HG02798 (cell line): ENCODE measurements at regions not wholly inside any gene's neighbourhood (a gene's known extent, or its start where the extent isn't known, plus 50 kb on each side); places are given as distances from the start of the nearest gene placed in this dataset.

Experiments used
- ATAC-seq: cut with Tn5 transposase; IDR thresholded peaks from one replicate; pipeline ENCODE4 v1.9.1; 2021; ENCODE audit warnings: mild to moderate bottlenecking; ENCODE audit not compliant: unreplicated experiment, poor library complexity

DNA sequence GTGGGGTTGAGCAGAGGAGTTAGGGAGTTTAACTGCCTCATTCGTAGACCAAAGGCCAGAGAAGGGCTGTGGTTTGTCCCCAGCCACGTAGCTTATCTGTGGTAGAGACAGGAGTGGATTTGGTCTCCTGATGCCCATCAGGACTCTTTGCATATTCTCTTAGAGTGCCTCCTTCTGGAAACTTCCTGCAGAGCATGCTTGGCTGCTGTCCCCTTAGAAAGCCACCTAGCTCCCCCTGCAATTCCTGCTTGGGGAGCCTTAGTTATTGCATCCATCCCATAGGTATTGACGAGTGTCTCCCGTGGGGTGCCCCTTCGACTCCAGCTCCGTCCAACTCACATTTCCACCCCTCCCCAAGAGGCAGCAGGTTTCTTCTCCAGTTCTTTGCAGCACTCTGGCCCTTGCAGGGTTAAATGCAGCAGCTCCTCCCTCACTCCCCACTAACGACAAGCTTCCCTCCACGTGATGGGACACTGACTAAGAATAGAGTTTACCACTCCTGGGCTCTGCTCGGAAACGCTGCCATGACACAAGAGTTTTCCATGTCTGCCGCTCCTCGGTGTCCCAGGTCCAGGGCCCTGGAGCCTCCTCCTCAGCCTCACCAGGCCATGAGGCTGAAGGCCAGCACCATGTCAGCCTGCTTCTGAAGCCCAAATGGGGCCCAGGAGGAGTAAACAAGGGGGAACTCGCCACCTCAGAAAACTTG is 147.8 kb upstream of the UNC5B start:
- no peak for ATAC-seq

DNA sequence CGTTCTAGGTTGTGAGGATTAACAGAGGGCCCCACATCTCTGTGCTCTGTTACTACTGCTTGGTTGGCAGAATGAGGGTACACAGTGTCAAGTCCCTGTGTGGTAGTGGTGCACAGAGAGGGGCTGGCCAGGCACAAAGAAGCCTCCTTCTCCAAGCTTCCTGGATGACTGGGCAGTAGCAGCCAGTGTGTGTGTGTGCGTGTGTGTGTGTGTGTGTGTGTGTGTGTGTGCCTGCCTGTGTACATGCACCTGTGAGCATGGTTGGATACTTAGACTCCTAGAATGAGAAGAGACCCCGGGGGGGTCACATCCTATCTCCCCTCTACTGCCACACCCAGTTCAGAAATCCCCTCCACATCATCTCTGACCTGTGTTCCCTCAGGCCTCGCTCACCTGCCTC is 146.7 kb upstream of the UNC5B start:
- ATAC-seq: no peak

DNA sequence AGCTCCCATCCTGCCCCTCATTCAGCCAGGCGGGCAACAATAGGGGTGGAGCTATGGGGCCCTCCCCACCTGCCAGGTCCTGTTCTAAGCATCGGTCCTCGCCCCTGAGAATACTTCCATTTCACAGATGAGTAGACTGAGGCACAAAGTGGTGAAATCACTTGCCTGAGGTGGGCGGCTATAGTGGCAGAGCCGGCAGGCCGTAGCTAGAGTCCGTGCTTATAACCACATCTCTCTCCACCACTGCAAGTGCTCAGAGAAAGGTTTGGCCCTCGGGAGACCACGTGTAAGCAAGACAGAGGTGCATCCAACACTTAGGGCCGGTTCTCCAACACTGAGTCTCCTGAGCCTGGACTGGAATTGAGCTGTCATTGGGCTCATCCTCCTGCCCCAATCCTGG is 145.8 kb upstream of the UNC5B start:
- no peak for ATAC-seq

DNA sequence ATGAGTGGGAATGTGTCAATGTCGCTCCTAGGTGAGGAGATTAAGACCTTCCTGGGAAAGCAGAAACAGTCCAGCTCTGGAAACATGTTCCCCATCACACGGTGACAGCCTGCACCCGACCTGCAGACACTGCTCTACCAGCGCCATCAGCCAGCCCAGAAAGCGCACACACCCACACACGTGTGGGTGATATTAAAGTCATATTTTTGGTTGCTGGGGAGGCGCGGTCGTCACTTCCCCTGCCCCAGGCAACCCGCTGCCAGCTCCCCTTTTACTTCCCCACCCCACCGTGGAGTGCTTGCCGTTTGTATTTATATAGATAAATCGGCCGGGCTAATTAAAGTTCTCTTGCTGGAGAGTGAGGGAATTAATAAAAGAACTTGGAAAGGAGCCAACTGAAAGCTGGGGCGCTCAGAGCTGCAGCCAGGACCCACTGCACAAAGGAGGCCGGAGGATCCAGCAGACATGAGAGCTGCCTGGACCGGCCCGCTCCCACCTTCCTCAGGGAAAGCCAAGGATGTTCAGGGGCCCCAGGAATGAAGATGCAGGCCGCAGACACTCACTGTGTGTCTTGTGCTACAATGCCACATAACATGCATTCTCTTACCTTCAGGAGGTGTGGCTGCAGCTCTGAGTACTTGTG is 145.2 kb upstream of the UNC5B start:
- ATAC-seq: no peak

DNA sequence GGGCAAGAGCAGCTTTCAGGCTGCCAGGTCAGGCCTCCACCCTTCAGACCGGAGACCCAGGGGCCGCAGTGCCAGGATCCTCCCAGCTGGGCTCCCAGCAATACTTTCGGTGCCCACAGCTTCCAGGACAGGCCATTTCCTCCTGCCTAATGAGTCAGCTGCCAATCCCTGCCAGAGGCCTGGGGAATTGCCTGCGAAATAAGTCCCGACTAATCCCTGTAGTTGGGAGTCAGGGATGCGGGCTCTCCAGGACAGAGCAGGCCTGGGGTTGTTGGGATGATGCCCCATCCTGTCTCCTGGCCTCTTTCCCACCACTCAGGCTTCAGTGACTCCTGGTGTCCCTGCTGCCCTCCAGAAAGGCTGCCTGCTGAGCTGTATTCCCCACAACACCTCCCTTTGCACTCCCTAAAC is 143.5 kb upstream of the UNC5B start:
- ATAC-seq: no peak

DNA sequence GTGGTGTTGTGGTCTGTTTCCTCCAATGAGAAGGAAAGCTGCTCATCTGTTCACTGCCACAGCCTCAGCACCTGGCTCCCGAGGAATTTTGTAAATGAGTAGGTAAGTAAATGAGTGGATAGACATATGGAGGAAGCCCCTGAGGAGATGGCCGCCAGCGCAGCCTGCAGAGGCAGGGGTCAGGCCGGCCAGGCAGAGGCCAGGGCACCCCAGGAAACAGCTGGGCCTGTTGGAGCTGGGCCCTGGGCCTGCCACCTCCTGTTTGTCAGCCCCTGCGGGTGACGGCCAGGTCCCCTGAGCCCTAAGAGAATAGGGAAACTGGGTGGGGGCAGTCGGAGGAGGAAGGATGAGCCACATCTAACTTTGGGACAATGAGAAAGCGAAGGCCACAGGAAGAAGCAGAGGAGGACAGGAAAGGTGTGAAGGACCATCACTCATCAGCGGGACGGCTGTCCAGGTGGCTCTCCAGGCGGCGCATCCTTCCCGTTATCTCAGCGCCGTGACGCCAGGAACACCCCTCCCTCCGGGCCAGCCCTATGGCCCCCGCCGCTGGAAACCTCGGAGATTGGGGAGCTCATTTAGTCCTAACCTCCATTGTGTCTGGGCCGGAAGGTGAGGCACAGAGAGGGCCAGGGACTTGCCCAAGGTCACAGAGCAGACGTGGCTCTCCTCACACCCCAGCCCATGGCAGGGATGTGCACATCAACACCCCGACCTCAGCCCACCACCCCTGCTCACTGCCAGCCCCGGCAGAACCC is 142.3 kb upstream of the UNC5B start:
- ATAC-seq: no peak

DNA sequence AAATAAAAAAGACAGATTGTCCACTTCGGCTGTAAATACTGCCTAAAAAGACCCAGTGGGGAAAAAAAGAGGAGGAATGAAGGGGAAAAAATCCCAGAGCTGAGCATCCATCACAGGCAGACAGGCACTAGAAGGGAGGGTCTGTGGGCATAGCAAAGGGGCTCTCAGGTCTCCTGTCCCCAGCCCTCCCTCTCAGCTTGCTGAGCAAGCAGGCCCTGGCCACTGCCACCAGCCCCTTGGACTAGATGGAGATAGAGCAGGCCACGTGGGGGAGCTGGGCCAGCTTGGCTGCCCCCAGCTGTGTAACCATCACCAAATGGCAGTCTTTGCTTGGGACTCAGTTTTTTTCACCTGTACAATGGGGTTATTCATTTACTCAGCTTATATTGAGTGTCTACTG is 141.6 kb upstream of the UNC5B start:
- no peak for ATAC-seq

DNA sequence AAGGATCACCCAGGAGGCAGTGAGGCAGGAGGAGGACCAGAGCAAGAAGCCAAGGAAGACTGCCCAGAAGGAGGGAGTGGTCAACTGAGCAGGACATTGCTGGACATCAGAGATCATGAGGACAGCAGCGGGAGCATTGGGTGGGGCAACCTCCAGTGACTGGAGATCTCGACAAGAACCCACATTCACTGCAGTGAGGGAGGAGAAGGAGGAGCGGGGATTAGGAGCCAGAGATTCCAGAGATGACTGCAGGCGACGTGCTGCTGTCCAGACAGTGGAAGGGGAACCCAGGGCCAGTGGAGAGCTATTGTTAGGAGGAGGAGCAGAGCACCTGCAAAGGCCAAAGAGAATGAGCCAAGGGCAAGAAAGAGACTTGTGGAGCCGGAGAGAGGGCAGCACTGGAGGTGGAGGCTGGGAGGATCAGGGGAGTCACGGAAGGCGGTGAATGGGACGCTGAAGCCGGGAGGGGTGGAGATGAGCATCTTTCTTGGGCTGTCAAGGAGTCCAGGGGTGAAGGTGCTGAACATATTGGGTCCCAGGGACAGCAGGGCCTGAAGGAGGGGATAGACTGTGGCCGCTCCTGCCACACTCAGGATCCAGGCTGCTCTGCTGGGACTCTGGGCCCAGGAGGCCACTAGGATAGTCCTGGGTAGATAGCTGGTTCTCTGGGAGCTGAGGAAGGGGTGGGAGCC is 140.1 kb upstream of the UNC5B start:
- ATAC-seq: no peak

DNA sequence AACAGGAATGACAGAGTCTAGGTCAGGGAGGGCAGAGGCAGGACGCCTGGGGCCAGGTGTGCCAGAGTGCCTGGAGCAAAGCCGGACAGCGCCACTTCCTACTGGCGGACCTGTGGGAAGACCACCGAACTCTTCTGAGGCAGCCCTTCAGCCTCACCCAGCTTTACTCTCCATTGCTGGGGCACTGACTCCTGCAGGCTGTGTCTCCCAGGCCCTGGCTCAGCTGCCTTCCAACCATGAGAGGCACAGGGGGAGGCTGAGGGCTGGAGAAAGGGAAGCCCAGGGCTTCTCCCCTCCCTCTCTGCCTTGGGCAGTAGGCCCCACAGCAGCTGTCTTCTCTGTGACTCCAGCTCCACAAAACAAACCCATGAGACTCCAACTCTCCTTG is 139.6 kb upstream of the UNC5B start:
- ATAC-seq: no peak

DNA sequence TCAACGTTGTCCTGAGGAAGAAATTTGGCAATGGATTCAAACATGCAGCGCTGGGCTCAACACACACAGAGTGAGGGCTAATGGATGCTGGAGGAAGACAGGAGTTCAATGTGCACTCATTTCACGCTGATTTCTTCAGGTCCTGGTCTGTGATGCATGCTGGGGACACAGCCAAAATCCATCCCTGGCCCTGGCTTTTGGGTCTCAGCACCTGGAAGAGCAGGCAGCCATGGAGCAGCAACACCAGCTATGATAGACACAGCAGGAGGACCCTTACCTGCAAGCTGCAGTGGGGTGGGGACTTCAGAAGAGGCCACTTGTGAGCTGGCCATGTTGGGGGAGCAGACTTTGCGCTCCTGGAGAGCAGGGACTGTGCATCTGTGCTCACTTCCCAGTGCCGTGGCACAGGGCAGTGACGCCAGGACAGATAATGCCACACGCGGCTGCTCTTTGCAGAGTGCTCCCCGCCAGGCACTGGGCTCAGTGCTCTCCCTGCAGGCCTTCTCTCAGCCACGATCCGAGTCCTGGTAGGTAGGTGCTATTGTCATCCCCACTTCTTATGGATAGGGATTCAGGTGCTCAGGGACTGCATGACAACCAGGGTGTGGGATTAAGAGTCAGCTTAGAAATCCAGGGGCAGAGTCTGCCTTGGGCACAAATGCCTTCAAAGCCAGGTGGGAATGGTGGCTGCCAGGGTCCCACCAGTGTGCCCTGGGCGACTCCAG is 138.8 kb upstream of the UNC5B start:
- no peak for ATAC-seq

DNA sequence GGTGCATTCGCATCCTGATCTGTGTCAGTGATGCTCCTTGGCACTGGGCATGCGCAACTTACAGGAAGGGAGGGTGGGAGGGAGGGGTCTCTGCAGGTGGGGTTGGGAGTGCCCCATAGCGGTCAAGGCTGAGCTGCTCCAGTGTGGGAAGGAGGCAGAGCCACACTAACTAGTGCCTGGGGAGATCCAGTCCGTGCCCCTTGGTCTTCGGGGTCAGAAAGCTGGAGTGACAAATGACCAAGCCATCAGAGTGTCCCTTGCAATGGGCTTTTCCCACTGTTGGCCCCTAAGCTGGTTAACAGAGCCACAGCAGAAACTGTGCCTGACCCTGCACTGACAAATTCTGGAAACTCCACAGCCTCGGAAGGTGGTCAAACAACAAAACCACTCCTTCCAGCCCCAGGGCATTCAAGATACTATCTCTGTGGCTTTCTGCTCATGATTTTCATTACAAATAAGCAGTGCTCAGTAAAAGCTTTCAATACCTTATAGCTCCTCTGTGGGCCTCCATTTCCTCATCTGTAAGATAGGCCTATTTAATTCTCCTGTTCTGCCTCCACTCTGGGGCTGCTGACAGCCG is 138.1 kb upstream of the UNC5B start:
- ATAC-seq: no peak

DNA sequence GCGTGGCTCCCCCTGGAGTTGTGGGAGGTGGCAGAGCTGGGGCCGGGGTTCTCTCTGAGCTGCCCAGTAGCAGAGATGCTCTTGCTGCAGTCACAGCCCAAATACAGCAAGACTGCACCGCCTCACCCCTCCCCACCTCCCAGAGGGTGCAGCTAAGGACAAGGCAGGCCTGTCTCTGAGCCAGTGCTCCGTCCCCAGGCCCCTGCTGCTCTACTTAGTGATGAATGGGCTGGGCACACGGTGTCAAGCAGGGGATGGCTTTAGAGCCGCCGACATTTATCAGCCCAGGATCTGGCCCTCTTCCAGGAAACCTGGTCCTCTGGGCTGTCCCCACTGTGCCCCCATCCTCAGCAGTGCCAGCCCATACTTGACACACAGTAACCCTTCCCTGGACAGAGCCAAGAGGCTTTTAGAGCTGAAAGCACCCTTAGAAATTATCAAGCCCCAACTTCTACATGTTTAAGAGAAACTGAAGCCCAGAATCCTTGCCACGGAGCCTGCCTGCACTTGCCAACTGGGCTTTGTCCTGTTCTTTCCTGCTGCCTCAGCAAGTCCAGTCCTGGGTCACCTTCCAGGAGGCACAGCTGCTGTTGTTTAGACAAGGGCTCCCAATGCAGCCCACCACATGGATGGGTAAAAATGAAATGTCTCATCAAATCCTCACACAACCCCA is 137.1 kb upstream of the UNC5B start:
- no peak for ATAC-seq

DNA sequence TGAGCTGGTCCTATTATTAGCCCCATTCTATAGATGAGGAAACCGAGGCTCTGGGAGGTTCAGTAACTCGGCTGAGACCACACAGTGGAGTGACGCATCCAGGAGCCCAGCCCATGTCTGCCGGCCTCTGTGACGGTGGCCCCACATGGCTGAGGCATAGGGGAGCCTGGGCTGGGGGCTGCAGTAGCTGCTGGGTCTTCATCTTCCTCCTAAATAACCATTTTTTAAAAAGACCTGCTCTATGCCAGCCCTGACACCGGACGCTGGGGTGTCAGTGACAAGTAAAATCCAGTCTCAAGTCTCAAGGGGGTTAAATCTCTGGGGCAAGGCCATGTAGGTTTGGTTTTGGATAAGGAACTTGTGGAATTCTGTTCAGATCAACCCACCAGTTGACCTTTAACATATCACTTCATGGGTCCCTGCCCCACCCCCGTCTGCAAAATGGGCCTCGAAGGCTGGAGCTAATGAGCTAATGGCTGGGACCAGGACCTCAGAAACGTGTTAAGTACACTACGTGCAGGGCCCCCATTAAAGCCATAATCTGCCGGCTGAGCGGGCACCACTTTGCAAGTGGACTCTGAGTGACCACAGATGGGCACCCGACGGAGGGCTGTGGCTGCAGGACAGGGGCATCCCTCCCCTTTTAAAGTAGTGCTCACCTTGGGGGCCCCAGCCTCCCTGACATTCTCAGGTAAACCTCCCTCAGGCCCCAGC is 136.5 kb upstream of the UNC5B start:
- no peak for ATAC-seq

DNA sequence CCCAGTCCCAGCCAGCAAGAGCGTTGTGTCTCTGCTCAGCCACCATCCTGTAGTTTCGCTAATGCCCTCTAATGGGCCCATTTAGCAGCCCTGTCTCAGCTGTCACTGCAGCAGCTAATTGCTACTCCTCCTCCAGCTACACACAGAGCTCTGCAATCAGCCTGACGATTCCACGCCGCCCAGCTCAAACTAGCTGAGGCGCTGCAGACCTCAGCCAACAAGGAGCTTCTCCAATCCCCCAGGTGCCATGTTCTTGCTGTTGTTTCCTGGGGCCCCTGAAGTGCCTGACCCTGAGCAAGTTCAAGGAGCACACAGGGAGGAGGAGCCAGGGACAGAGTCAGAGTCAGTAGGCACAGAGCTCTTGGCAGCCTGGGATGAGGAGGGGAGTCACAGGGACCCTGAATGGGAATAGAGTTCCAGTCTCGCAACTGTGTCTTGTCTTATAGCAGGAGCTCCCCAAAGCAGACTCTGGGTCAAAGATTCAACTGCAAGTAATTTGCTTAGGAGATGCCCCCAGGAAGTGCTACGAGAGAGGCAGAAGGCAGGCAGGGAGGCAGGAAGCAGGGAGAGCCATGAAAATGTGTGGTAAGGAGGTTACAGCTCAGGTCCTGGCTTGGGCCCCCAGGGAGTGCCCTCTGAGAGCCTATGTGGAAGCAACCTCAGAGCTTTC is 135.8 kb upstream of the UNC5B start:
- ATAC-seq: no peak

DNA sequence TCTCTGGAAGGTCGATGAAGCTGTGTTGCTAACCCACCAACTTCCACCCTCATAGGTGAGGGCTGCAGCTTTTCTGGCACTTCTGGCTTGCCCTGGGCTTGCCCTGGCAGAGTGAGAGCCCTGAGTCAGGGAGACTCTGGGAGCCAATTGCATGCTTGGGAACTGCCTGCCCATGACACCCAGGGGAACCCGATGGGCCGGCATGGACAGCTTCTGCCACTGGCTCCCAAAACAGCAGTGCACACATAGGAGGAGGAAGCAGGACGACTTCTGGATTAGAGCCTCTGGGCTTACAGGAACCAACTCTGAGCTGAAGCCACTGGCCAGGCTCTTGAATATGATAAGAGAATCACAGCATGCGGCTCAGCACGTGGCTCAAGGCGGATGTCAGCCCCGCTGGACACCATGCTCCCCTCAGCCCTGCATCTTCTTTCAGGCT is 135.2 kb upstream of the UNC5B start:
- no peak for ATAC-seq

DNA sequence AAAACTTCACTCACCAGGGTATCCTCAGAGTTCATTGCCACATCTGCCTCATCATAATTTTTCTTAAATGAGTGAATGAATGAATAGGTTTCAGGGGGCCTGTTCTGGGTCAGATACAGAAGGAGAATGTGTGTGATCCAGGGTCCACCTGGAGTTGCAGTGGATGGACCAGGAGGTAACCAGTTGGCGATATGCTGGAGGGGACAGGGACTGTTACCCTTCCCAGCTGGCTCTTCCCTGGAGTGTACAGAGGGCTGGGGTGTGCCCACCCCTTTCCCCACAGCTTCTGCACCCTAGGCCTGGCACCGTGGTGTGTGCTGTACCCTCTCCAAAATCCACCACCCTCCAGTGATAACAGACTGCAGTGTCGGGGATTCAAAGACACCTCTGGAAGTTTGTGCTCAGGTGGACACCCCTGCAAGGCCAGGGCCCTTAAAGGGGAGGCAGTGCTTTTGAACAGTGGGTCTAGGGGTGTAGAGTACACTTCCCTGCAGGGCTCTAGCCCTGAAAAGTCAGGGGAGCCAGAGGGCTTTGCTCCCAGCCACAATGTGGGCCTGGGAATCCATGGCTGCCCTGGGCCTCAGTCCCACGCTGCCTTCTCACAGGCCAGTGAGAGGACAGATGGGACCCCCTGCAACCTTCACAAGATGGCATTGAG is 134.4 kb upstream of the UNC5B start:
- no peak for ATAC-seq

DNA sequence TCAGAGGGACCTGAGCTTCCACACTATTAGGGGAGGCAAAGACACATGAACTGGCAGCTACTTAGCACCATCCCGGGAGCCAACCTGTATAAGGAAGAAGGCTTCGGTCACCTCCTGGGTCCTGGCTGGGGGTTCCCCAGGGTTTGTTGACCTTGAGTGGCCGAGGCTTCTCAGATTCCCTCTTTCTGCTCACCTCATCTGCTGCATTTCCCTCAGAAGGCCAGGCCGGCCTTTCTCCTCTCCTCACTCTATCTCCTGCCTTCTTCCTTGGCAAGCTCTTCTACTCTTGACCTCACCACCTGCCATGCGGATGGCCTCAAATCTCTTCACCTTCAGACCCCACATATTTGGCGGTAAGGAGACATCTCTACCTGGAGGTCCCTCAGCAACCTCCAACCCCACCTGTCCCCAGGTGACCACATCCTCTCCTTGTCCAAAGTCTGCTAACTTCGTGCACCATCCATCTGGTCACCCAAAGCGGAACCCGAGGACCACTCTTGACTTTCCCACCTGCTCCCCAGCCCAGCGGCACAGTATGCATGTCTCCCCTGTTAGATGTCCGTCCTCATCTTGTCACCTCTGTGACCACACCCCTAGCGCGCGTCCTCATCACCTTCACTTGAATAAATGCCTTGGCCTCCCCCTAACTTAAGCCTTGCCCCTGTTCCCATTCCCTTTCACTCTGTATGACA is 133.8 kb upstream of the UNC5B start:
- ATAC-seq: no peak
